ENCODE measurements at regions not wholly inside any gene's neighbourhood (a gene's known extent, or its start where the extent isn't known, plus 50 kb on each side); places are given as distances from the start of the nearest gene placed in this dataset.

GRCh38 chr7:79968894-79969293 is 165.7 kb upstream of the GNAI1 start:
- H3K9me3 ChIP-seq, result peaks cover 0 to 4% (median 0%) of the 10 kb centered on the region in 3 donors
- H3K36me3 ChIP-seq, result no peaks in the 10 kb centered on the region
- no peak overlapping the region for H3K27ac ChIP-seq
- no peaks in the 10 kb centered on the region for H3K27me3 ChIP-seq
- DNase-seq, result no peak
- H3K4me1 ChIP-seq, result no peaks in the 10 kb centered on the region
- intact Hi-C loops (cut with DNase I; ENCODE audit: low total_unique reads), result no loop called here
- no peak for TF ChIP-seq CTCF (IDR thresholded peaks at IDR 0.05)
- H3K4me3 ChIP-seq, result no peak overlapping the region

- Histone ChIP-seq H3K4me3 (no peak overlapping the region), H3K27me3 (no peaks in the 10 kb centered on the region), H3K36me3 (no peaks in the 10 kb centered on the region), H3K4me1 (no peaks in the 10 kb centered on the region), H3K9me3 (no peaks in the 10 kb centered on the region), H3K27ac (no peak overlapping the region)
- intact Hi-C loops (cut with DNase I; ENCODE audit: low total_unique reads), result no loop called here
- no peak for TF ChIP-seq CTCF (IDR thresholded peaks at IDR 0.05)
- DNase-seq, result no peak
Measured at GRCh38 chr7:79968077-79968648, 166.5 kb upstream of the GNAI1 start.

- H3K27ac ChIP-seq, result no peak overlapping the region
- H3K36me3 ChIP-seq, result no peaks in the 10 kb centered on the region
- H3K27me3 ChIP-seq, result no peaks in the 10 kb centered on the region
- intact Hi-C loops (cut with DNase I; ENCODE audit: low total_unique reads), result no loop called here
- DNase-seq, result no peak
- TF ChIP-seq CTCF (IDR thresholded peaks at IDR 0.05), result no peak
- H3K4me3 ChIP-seq, result no peak overlapping the region
- no peaks in the 10 kb centered on the region for H3K9me3 ChIP-seq
- no peaks in the 10 kb centered on the region for H3K4me1 ChIP-seq
Measured at GRCh38 chr7:79965946-79966345, 168.7 kb upstream of the GNAI1 start.

GRCh38 chr7:79964463-79964862 is 170.2 kb upstream of the GNAI1 start:
- Histone ChIP-seq H3K9me3 (no peaks in the 10 kb centered on the region), H3K27ac (no peak overlapping the region), H3K4me1 (no peaks in the 10 kb centered on the region), H3K4me3 (no peak overlapping the region), H3K27me3 (no peaks in the 10 kb centered on the region), H3K36me3 (no peaks in the 10 kb centered on the region)
- no peak for TF ChIP-seq CTCF (IDR thresholded peaks at IDR 0.05)
- intact Hi-C loops (cut with DNase I; ENCODE audit: low total_unique reads), result no loop called here
- no peak for DNase-seq

GRCh38 chr7:79953130-79953529 is 181.5 kb upstream of the GNAI1 start:
- no peak for TF ChIP-seq CTCF (IDR thresholded peaks at IDR 0.05)
- no peak overlapping the region for H3K27ac ChIP-seq
- no peak for DNase-seq
- intact Hi-C loops (cut with DNase I; ENCODE audit: low total_unique reads), result no loop called here
- H3K36me3 ChIP-seq, result no peaks in the 10 kb centered on the region
- H3K27me3 ChIP-seq, result no peaks in the 10 kb centered on the region
- no peak overlapping the region for H3K4me3 ChIP-seq
- no peaks in the 10 kb centered on the region for H3K9me3 ChIP-seq
- H3K4me1 ChIP-seq, result no peaks in the 10 kb centered on the region

GRCh38 chr7:79952399-79952798 is 182.2 kb upstream of the GNAI1 start:
- H3K36me3 ChIP-seq, result no peaks in the 10 kb centered on the region
- intact Hi-C loops (cut with DNase I; ENCODE audit: low total_unique reads), result no loop called here
- no peak overlapping the region for H3K4me3 ChIP-seq
- no peaks in the 10 kb centered on the region for H3K4me1 ChIP-seq
- DNase-seq, result no peak
- TF ChIP-seq CTCF (IDR thresholded peaks at IDR 0.05), result no peak
- H3K27me3 ChIP-seq, result no peaks in the 10 kb centered on the region
- no peak overlapping the region for H3K27ac ChIP-seq
- no peaks in the 10 kb centered on the region for H3K9me3 ChIP-seq

All from tibial artery (tissue), 4 donors.